ENCODE measurements at regions not wholly inside any gene's neighbourhood (a gene's known extent, or its start where the extent isn't known, plus 50 kb on each side); places are given as distances from the start of the nearest gene placed in this dataset.

GRCh38 chr12:17283563-17283962 lies 677.6 kb upstream of the LMO3 start:
- TF ChIP-seq GATA2 (IDR thresholded peaks at IDR 0.05; ENCODE audit: low read depth, low read length) (no peak), GATA3 (IDR thresholded peaks at IDR 0.05; ENCODE audit: low read depth, low read length) (no peak)
